NCI-H1694 (cell line): ENCODE measurements at regions not wholly inside any gene's neighbourhood (a gene's known extent, or its start where the extent isn't known, plus 50 kb on each side); places are given as distances from the start of the nearest gene placed in this dataset.
A peak's percentile ranks its signal among the peaks of the same experiment; 100 is the strongest.

ENCODE experiments used
- DNase-seq: peaks from one replicate; lab custom pipeline; 2025; lab: John Stamatoyannopoulos, UW

- no peak for DNase-seq
Measured at GRCh38 chr5:125176005-125176390, 429.6 kb upstream of the ZNF608 start.

GRCh38 chr5:125177340-125177739 lies 430.9 kb upstream of the ZNF608 start:
- DNase-seq: no peak

GRCh38 chr5:125179612-125180011 lies 433.2 kb upstream of the ZNF608 start:
- DNase-seq: no peak

GRCh38 chr5:125180231-125180829 lies 433.9 kb upstream of the ZNF608 start:
- no peak for DNase-seq

- DNase-seq: no peak
Measured at GRCh38 chr5:125181159-125181558, 434.7 kb upstream of the ZNF608 start.

- DNase-seq: no peak
Measured at GRCh38 chr5:125181955-125182354, 435.5 kb upstream of the ZNF608 start.

GRCh38 chr5:125185740-125186139 lies 439.3 kb upstream of the ZNF608 start:
- DNase-seq: no peak

- no peak for DNase-seq
Measured at GRCh38 chr5:125186911-125187375, 440.5 kb upstream of the ZNF608 start.

- DNase-seq: no peak
Measured at GRCh38 chr5:125189531-125189941, 443.1 kb upstream of the ZNF608 start.

GRCh38 chr5:125190232-125191087 lies 444.0 kb upstream of the ZNF608 start:
- no peak for DNase-seq

GRCh38 chr5:125194883-125195282 lies 448.4 kb upstream of the ZNF608 start:
- DNase-seq: no peak

GRCh38 chr5:125196481-125197111 lies 450.2 kb upstream of the ZNF608 start:
- peak; percentile 77 for DNase-seq

- DNase-seq: peak; percentile 52
Measured at GRCh38 chr5:125197321-125197720, 450.9 kb upstream of the ZNF608 start.

- DNase-seq: peak; percentile 97
Measured at GRCh38 chr5:125198270-125198974, 452.0 kb upstream of the ZNF608 start.

GRCh38 chr5:125199373-125199772 lies 452.9 kb upstream of the ZNF608 start:
- DNase-seq: no peak

GRCh38 chr5:125199968-125200865 lies 453.8 kb upstream of the ZNF608 start:
- peak; percentile 45 for DNase-seq

GRCh38 chr5:125200866-125201373 lies 454.5 kb upstream of the ZNF608 start:
- no peak for DNase-seq

- DNase-seq: peak; percentile 82
Measured at GRCh38 chr5:125201446-125202052, 455.1 kb upstream of the ZNF608 start.

- DNase-seq: no peak
Measured at GRCh38 chr5:125202353-125202752, 455.9 kb upstream of the ZNF608 start.

GRCh38 chr5:125202871-125203438 lies 456.5 kb upstream of the ZNF608 start:
- DNase-seq: no peak
